GM19023 (cell line): ENCODE measurements at regions not wholly inside any gene's neighbourhood (a gene's known extent, or its start where the extent isn't known, plus 50 kb on each side); places are given as distances from the start of the nearest gene placed in this dataset.

Source experiments
- ATAC-seq: cut with Tn5 transposase; IDR thresholded peaks from one replicate; pipeline ENCODE4 v1.9.1; 2021; ENCODE audit warnings: mild to moderate bottlenecking, moderate library complexity; ENCODE audit not compliant: unreplicated experiment

DNA sequence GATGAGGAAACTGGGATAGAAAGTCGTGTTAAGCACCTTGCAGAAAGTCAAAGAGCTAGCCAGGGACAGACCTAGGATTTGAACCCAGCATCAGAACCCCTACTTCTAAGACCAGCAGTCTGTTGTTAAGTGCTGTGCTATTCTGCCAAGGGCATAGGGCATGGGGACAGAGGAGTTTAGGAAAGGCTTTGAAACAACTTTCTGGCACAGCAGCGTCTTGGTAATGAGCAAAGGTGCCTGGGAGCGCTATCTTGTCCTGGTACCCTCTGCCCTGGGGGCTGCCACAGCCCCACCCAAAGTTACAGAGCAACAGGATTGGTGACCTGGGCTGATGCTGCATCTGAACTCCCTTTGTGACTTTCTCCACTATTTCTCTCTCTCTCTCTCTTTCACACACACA is 1108.1 kb downstream of the BCL11B start:
- ATAC-seq: no peak

DNA sequence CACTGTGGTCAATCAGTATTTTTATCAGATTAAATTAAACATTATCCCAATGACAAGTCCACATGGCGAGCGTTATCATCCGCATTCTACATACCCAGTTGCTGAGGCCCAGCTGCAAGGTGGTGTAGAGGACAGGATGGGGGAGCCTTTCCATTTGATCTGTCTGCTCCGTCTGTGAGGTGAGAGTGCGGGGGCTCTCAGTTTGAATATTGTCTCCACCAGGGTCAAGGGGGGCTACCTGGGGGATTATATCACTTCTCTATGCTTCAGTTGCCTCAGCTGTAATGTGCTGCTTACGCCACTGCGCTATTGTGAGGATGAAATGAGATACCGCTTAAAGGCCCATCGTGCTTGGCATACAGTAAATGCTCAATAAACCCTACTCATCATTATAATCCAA is 1106.0 kb downstream of the BCL11B start:
- no peak for ATAC-seq

DNA sequence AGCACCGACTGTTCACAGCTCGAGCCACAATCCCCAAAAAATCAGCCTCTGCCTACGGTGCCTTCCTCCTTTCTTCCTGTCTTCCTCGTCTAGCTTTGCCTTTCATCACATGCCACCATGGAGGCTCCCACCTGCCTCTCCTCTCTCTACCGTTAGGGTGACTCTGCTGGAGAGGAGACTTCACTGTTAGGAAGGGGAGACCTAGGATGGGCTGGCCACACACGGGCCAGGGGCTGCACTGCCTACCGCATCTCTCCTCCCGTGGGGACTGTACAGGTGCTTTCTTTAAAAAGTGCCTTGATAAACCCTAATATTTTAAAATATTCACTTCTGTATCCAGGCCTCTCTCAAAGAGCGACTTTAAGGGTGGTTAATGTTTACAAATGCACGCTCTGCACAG is 1104.7 kb downstream of the BCL11B start:
- no peak for ATAC-seq

DNA sequence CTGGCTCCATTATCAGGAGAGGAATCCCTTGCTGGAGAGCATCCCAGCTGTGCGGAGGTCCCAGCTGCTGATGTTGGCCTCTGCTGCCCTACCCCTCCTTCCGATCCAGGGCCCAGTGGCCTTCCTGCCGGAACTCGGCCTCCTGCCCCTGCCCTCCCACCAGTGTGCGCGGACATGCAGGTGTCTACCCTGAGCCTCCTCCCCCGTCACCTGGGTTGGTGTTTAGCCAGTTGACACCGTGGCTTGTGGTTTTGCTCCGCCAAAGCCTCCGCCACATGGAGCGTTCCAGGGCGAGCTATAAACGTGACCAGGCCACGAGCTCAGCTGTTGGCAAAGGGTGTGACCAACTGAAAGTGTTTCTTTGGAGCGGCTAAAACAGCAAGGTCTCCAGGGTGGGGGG is 1104.3 kb downstream of the BCL11B start:
- no peak for ATAC-seq

DNA sequence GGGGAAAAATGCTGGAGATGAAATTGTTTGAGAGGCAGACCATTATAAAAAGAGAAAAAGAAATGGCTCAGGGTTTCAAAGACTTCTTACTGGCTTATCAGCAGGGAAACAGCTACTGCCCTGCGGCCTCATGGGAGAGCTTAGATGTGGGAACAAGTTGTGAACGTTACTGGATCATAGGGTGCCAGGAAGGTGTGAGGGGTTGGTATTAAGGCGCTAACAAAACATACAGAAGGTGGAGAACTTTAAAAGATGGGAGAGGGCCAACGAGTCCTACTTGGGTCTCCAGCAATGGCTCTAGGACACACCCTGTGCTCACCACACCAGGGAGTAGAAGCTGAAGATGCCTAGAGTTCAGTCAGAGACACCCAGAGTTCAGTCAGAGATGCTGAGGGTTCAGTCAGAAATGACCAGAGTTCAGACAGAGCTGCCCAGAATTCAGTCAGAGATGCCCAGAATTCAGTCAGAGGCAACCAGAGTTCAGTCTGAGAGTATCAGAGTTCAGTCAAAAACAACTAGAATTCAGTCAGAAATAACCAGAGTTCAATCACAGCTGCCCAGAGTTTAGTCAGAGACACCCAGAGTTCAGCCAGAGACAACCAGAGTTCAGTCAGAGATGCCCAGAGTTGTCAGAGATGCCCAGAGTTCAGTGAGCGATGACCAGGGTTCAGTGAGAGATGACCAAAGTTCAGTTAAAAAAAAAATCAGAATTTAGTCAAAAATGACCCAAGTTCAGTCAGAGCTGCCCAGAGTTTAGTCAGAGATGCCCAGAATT is 1103.6 kb downstream of the BCL11B start:
- ATAC-seq: no peak

DNA sequence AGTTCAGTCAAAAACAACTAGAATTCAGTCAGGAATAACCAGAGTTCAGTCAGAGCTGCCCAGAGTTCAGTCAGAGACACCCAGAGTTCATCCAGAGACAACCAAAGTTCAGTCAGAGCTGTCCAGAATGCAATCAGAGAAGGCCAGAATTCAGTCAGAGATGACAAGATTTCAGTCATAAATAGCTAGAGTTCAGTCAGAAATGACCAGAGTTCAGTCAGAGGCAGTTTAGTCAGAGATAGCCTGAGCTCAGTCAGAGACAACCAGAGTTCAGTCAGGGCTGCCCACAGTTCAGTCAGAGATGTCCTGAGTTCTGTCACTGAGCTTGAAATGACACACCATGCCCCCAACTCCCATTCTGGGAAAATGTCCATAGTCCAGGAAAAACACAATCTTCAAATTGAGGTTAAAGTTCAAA is 1102.8 kb downstream of the BCL11B start:
- ATAC-seq: no peak

DNA sequence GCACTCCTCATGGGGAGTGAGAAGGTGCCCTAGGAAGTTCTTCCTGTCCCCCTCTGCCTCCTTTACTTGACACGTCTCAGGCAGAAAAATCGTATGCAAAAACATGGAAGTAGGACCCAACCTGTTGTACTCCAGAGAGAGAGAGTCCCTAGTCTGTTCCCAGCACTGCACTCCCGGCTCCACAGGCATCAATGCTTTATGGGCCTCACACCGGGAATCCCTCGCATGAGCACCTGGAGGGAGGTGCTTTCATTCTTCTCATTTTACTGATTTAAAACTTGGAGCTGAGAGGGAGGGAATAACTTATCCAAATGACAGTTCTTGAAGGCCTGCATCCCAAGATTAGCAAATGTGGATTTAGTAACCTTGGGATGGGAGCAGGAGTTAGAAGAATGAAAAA is 1101.4 kb downstream of the BCL11B start:
- ATAC-seq: no peak

DNA sequence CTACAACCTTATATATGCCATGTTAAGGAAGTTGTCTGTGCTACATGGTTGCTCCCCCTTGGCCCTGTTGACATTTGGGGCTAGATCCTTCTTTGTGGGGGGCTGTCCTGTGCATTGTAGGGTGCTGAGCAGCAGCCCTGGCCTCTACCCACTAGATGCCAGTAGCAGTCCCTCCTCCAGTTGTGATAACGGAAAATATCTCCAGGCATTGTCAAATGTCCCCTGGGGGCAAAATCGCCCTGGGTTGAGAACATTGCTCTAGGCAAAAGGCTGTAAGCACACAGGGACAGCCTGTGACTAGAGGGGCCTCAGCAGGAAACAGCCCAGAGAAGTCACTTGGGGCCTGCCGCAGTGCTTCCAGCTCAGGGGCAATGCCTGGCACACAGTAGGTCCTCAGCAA is 1100.3 kb downstream of the BCL11B start:
- ATAC-seq: no peak

DNA sequence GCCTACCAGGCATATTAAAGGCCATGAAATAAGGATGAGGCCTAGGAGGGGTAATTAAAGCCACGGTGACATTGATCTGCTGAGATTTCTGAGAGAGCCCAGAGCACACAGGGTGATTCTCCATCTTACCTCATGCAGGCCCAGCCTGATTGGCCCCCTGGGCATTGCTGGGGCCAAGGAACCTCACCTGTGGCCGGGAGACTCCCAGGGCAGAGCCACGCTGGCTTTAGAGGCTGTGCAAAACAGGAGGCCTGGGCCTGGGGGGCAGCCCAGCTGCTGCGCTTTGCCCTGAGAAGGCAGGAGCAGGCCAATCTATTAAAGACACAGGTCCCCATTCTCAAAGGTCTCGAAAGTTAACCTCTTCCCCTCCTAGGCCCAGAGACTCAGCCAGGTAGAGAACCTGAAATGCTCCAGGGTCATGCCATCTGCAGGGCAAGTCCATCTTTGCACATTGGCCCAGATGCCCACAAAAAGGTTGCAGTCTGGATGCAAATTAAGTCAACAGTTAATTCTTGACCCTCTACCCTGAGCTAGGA is 1099.7 kb downstream of the BCL11B start:
- ATAC-seq: no peak

DNA sequence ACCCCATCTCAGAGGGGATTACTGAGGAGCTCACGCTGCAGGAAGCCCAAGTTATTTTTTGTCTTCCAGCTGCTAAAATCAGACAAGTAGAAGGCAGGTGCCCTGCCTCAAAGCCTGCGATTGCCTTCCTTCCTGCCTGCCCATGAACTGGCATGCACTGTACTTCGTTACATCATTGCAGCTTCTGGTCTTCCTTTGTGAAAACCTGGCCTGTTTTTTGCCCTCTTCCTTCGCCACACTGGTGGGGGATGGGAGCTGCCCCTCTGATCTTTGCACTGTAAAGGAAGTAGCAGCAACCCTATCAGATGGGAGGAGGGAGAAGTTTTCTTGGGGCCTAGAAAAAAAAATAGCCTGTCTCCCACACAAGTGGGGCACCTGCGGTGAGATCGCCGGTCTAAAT is 1098.7 kb downstream of the BCL11B start:
- no peak for ATAC-seq

DNA sequence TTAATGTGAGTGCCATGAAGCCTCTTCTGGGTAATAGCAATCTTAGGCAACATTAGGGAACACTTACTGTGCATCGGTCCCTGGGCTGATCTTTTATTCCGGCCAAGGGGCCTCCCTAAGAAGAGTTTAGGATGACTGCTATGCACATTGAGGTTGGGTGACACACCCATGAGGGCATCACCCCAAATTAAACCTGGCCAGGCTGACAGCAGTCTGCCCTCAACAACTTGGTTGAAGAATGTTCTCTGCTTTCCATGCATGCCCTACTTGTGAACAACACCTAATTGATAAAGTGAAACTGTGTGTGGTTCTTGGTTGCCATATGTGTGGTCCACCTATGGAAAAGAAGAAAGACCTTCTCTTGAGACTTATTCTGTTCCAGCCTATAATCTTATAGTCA is 1098.0 kb downstream of the BCL11B start:
- no peak for ATAC-seq

DNA sequence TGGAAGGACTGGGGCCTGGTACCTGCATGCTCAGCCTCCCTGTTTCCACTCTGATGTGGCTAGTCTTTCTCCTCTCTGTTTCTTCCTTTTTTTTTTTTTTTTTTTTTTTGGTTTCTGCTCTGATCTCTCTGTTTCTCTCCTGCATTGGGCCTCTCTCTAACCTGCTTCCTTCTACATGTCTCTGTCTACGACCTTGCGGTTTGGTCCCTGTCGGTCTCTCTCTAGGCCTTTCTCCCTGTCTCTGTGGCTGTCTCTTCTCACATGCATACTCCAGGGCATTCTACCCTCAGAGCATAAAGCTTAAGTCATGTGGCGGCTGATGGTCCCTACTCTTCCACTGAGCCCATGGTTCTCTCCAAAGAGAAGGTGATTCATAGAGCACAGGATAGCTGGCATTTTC is 1096.6 kb downstream of the BCL11B start:
- ATAC-seq: no peak

DNA sequence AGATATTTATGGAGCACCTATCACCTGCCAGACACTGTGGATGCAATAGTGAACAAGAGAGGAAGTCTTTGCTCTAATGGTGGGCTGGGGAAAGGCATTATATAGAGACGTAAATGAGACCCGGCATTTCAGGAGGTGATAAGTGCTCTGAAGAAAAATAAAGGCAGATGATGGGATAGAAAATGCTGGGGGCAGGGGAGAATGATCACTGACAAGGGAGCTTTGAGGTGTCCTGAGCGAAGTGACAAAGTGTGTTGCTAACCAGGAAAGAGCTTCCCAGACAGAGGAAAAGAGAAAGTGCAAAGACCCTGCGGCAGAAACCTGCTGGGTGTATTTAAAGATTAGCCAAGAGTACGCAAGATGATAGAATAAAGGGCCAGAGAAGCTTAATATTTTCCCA is 1096.1 kb downstream of the BCL11B start:
- no peak for ATAC-seq

DNA sequence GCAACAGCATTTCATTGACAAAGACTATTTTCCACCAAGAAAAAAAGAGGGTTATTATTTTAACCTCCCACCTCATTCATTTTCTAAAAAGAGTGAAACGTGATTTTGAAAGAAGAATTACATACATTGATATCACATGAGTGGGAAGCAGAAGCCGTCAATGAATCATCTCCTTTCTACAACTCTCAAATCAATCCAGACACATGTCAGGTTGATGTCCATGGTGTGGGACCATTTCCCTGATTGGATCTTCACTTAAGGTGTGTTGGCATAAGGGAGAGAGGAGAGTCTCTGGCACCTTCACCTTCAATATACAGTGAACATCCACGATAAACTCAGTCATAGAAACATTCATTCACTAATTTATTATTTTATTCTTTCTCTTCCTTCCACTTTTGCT is 1095.1 kb downstream of the BCL11B start:
- ATAC-seq: no peak

DNA sequence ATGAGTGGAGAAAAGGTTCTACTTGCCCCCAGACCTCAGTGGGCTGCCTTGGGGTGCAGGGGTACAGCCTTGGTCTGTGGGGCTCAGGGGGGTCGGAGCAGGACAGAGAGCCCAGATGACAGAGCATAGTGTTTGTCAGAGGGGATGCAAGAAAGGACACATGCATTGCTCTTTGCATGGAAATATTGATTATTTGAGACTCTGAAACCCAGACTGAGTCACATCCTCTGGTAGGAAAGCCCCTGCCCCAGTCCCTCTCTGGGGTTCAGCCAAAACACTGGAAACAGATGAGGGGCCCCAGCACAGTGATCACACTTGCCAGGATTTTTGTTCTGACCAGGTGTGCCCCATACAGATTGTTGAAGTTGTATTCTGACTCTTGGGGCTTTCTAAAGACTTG is 1094.4 kb downstream of the BCL11B start:
- ATAC-seq: no peak

DNA sequence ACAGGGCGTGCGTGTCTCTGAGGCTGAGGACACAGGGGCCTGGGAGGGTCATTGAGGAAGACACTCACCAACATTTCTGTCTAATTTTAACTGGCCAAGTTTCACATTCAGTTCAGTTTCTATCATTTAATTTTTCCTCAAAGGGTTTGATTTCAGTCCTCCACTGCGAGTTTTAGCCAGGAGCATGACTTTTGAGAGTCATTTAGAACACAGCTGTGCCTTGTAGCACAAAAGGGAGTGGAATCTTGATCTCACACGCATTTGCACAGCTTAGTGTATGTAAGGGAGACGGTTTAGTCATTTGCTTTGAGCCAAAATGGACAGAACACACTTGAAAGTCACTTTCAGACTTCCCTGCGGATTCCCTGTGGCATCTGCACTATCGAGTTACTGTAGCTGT is 1090.8 kb downstream of the BCL11B start:
- no peak for ATAC-seq

DNA sequence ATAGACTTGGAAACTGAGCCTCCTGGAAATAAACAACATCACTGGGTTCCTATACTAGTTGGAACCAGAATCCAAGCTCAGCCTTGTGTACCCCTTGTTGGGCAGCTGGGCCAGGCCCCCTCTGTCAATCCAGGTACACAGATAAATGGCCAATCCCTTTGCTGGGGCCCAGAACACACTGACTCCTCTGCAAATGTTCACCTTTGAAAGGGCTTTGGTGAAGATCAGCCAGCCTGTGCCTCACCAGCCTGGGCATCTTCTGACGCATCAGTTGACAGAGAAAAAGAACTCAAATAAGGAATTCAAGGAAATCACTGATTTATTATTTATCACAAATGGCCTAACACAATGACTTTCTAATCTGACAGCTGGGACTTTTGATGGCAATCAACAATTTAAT is 1090.2 kb downstream of the BCL11B start:
- no peak for ATAC-seq

DNA sequence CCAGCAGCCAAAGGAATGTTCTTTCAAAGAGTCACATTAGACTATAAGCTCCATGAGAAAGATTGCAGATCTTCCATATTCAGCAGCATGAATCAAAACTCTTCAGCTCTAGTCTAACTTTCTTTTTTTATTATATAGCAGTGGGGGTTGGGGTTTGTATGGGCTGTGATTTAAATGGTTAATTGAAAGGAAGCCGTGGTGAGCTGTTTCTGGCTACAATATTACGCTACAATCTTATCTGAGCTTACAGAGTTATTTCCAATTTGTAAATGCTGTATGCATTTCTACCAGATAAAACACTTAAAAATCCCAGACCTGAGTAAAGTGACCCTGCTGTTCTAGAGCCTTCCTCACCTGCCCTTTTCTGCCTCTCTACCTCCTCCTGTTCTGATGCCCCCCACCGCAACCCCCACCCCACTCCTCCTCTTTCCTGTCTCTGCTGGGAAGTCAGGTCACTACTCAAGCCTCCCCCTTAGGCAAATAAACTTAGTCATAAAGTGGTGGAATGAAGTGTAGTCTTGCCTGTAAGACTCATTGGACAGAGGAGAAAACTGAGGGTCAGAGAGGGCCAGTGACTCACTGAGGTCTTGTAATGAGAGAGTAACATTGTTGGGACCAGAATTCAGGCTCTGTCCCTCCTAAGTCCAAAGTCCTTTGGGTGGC is 1089.5 kb downstream of the BCL11B start:
- ATAC-seq: no peak

DNA sequence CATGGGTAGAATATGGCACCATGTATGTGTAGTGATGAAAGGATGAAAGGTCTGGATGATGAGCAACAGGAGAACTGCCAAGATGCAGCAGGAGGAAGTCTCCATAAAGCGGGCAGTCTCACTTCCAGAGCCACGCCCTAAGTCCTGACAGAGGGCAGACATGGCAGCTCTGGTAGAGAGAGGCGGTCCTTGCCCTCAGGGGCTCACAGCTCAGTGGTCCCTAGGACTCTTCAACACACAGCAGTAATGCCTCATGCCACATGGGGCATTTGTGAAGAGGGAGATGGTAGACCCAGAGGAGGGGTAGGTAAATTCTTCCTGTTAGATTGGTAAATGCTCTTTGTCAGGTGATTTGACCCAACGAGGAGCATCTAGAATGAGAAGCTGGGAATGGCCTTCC is 1088.4 kb downstream of the BCL11B start:
- no peak for ATAC-seq

DNA sequence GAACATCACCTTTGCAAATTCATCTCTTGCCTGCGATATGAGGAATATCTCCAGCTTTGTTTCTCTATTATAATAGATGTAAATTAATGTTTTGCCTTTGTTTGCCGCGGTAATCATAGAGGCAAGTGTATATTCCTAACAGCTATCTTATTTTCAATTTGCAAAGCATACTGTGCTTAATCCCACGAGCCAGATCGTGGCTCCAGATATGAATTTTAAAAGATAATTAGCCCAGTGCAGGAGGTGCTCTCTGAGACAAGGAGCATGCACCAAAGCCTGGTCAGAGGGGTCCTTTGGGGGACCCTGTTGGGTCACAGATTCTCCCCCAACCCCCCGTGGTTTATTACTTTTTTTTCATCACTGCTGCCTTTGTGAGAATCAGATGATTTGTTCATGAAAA is 1087.5 kb downstream of the BCL11B start:
- ATAC-seq: no peak

DNA sequence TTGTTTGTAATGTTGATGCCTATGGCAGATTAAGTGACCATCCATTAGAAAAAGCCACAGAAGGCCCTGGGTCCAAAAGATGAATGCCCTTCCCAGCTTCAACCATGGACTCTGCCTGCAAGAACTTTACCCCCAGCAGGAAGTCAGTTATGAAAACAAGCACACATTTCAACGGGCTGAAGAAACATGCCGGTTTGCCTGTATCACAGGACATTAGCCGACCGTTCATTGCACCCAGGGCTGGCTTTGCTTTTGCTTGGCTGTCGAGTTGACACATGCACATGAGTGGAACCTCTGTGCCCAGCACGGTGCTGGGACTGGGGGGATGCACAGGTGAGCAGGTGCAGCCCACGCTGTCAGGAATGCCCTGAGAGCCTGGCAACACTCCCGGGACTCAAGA is 1087.0 kb downstream of the BCL11B start:
- ATAC-seq: no peak

DNA sequence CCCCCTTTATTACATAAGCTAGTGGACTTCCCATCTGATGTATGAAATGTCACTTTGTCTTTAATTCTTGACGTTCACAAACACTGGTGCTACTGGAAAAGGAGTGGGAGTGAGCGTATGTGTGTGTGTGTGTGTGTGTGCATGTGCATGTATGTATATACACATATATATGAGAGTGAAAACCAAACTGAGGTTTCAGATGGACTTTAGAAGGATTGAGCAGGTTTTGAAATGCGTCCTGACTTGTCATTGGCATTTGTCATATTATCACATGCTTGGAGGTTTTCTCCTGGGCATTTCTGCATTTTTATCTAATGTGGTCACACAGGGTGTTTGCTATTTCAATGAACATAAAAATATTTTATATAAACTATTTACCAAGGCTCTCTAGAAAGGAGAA is 1085.9 kb downstream of the BCL11B start:
- no peak for ATAC-seq

DNA sequence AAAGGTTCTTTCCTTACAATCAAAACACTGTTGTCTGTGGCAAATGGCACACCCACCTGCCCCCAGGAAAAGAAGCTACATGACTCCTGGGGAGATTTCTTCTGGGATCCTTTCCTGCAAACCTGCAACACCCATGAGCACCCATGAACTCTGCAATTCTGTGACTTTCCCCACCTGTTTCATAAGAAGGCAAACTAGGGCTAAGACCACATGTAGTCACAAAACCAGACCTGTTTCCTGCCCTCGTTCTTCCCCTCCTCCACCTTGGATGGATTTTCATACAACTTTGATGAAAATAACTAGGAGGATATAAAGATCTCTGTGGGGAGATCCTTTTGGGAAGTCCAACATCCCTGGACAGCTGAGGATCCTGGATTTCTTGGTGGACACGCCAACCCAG is 1084.7 kb downstream of the BCL11B start:
- no peak for ATAC-seq
